Midbrain (tissue), 1 donor: ENCODE measurements at regions not wholly inside any gene's neighbourhood (a gene's known extent, or its start where the extent isn't known, plus 50 kb on each side); places are given as distances from the start of the nearest gene placed in this dataset.
"Not testable (repeated sequence)": the region's sequence is repeated elsewhere in the genome, so short reads cannot be mapped to it uniquely, and the experiment has no call there.

ENCODE experiments used
- DNase-seq: peaks from one replicate; lab custom pipeline; 2025; lab: John Stamatoyannopoulos, UW

DNA sequence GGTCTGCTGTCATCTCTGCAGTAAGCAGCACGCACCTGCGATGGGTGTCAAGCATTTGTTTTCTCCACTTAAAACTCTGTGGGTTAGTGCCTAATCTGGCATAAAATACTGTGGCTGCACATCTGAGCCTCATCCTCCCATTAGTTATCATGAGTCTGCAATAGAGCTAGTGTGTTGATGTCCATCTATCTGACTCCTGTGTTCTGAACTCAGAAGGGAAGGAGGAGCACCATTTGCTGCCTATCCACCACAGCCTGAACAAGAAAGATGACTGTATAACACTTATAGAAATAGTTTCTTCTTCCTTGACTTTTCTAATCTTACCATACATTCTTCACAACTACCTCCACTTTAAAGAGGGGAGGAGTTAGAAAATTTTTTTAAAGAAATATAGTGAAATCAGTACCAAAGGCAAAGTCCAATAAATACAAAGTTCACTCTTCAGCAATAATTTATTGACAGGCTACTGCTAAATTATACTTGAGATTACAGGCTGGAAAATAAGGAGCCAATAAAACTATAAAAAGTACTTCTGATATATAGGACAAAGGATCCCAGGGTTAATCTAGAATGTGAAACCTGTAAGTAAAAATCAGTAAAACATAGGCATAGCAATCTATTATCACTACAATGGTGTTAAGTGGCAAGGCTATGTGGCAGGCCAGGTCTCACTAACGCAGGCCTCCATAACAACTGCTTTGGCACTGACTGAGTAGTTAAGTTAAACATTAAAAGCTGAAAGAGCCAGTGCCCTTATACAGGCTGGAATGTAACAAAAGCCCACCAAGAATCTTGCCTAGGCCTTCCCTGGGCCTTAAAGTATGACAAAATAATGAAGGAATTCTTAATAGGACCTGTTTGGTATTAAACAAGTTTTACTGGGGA, 70.2 kb downstream of the LGALS9C start:
- DNase-seq: not testable (repeated sequence)

DNA sequence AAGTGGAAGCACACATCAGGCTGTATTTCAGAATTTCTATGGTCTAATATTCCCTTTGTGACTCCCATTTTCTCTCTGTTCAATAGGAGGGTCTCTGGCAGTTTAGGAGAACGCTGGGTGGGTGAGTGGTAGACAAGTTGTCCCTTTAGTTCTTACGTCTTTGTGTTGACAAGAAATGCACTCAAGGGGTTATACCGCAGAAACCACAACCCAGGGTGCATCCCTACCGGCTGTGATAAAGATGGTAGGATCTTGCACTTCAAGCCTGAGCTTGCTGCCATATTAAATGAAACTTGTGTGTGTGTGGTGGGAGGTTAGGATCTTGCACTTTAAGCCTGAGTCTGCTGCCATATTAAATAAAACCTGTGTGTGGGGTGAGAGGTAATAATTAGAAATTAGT, 80.5 kb downstream of the LGALS9C start:
- DNase-seq: not testable (repeated sequence)

DNA sequence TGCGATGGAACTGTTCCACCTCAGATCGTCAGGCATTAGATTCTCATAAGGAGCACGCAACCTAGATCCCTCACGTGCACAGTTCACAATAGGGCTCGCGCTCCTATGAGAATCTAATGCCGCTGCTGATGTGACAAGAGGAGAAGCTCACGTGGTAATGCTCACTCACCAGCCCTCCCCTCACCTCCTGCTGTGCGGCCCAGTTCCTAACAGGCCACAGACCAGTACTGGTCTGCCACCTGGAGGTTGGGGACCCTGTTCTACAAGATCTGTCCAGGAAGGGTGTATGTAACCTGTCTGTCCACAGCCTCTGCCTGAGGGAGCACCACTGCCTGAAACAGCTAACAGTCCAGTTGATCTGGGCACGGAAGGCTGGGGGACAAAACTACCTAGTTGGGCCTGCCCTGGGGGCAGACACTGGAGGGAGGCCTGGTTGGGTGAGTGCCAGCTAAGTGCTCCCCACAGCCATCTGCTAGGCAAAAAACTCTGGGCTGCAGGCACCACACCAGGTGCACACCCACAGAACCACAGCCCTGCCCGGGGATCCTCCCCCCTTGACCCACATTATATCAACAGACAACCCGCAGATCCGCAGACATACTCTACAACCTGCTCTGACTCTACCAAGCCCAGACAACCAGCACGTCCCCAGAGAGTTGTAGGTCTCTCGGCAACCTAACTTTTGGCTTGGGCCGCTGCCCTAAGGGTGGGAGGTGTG, 80.7 kb downstream of the TBC1D28 start:
- DNase-seq: not testable (repeated sequence)

DNA sequence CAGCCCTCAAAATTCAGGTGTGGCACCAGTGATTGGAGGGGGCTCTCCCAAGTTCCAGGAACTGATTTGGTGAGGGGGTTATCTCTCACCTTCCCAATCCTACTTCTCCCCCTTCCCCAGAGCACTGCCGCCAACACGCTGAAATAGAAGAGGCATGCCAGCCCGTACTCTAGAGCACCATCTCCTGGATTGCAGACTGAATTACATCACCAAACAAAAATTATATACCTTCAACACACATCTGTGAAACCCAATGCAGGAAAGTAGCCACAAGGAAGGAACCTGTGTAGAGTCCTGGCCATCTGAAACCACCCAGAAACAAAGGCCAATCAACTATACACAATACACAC, 80.1 kb downstream of the TBC1D28 start:
- peak; percentile 1 for DNase-seq

DNA sequence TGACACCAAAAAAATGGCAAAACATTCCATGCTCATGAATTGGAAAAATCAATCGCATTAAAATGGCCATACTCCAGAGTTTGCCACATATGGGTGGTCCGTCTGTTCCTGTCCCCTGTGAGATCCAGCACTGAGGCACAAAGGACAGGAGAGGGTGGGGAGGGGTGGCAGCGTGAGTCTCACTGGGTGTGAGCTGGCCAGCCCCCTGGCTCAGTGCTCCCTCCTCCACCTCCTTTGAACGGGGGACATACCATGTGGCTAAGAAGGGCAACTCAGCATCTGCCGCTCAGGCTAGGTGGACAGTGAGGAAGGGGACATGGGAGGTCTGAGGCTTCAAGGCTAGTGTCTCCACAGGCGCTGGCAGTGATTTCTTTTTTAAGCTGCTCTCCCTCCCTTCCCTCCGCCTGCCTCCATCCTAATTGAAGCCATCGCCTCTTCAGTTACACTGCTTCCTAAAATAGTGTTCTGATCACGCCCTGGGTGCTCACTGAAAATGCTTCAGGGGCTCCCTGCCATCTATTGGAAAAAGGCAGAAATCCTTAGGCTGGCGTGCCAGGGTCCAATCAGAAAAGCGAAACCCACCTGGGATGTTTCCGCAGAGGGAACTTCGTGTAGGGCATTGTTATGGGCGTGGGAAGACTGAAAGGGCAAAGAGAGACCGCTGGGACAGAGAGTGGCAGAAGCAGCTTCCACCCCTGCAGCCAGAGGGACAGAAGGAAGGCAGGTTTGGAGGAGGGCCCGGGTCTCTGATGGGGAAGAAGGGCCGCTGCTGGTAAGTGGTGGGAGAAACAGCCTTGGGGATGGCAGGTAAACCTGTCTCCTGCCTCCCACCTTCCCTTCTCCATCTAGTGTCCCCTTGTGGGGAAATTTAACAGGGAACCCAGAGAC, 75.8 kb downstream of the TBC1D28 start:
- DNase-seq: not testable (repeated sequence)

DNA sequence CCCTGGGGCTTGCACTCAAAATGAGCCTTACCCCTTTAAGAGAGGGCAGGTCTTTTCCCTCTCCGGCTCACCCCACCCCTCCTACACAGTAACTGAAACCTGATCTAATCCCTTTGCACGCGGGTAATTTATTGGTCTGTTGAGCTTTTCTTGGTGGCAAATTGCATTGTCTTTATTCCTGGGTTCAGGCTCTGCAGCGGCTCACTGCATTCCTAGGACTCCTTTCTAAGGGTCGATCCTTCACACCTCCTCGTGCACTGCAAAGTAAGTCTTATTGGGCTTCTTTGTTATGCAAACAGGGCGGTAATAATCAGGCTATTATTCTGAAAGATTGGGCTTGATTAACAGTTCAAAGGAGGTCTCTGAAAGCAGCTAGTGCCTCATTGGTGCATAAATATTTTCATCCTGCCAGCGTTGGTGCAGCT, 74.7 kb downstream of the TBC1D28 start:
- not testable (repeated sequence) for DNase-seq

DNA sequence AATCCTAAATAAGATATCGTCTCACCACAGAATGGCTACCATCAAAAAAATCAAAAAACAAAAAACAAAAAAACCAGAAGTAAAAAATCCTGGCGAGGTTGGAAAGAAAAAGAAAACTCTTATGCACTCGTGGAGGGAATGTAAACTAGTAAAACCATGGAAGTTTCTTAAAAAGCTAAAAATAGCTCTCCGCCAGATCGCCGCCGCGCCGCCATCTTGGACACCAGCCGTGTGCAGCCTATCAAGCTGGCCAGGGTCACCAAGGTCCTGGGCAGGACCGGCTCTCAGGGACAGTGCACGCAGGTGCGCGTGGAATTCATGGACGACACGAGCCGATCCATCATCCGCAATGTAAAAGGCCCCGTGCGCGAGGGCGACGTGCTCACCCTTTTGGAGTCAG, 71.7 kb downstream of the TBC1D28 start:
- not testable (repeated sequence) for DNase-seq

DNA sequence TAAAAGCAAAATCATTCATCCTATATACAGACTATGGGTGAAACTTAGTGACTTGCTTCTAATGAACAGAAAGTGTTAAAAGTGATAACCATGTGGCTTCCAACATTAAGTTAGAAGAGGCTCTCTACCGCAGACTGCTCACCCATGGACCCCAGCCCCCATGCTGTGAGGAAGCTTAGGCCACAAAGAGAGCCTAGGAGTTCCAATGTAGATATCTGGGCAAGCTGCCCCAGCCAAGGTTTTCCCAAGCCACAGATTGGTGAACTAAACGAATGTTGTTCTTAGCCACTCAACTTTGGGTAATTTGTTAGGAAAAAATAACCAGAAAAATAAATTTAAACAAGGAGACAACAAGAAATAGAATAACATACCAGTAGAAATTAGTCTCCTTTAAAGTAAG, 70.1 kb downstream of the TBC1D28 start:
- DNase-seq: not testable (repeated sequence)
